NCI-H2171 treated with DMSO at 0.1 percent for 48 hours (cell line): ENCODE measurements at regions not wholly inside any gene's neighbourhood (a gene's known extent, or its start where the extent isn't known, plus 50 kb on each side); places are given as distances from the start of the nearest gene placed in this dataset.
"Not testable (repeated sequence)": the region's sequence is repeated elsewhere in the genome, so short reads cannot be mapped to it uniquely, and the experiment has no call there.

ENCODE experiments used
- DNase-seq: peaks from one replicate; lab custom pipeline; 2025; lab: John Stamatoyannopoulos, UW

GRCh38 chr21:35801391-35801790 lies 258.9 kb downstream of the SETD4 start:
- peak; percentile 3 for DNase-seq

- not testable (repeated sequence) for DNase-seq
Measured at GRCh38 chr21:35800796-35801385, 259.4 kb downstream of the SETD4 start.

- DNase-seq: peak; percentile 18
Measured at GRCh38 chr21:35796844-35797243, 263.5 kb downstream of the SETD4 start.

GRCh38 chr21:35794527-35794926 lies 265.8 kb downstream of the SETD4 start:
- not testable (repeated sequence) for DNase-seq

- DNase-seq: no peak
Measured at GRCh38 chr21:35792569-35793305, 267.6 kb downstream of the SETD4 start.

- DNase-seq: no peak
Measured at GRCh38 chr21:35791541-35792325, 268.6 kb downstream of the SETD4 start.

- DNase-seq: no peak
Measured at GRCh38 chr21:35783721-35784120, 276.6 kb downstream of the SETD4 start.

GRCh38 chr21:35782667-35783066 lies 277.7 kb downstream of the SETD4 start:
- no peak for DNase-seq

- DNase-seq: no peak
Measured at GRCh38 chr21:35780983-35781382, 279.3 kb downstream of the SETD4 start.

GRCh38 chr21:35779690-35780570 lies 280.4 kb downstream of the SETD4 start:
- no peak for DNase-seq

GRCh38 chr21:35779167-35779566 lies 281.2 kb downstream of the SETD4 start:
- no peak for DNase-seq

- DNase-seq: no peak
Measured at GRCh38 chr21:35777081-35777480, 283.2 kb downstream of the SETD4 start.

GRCh38 chr21:35775778-35776544 lies 284.4 kb downstream of the SETD4 start:
- DNase-seq: no peak

GRCh38 chr21:35770101-35770945 lies 290.0 kb downstream of the SETD4 start:
- no peak for DNase-seq

GRCh38 chr21:35768187-35768586 lies 292.1 kb downstream of the SETD4 start:
- no peak for DNase-seq

GRCh38 chr21:35764586-35764985 lies 295.7 kb downstream of the SETD4 start:
- DNase-seq: no peak

GRCh38 chr21:35764077-35764476 lies 296.2 kb downstream of the SETD4 start:
- no peak for DNase-seq

GRCh38 chr21:35754583-35754982 lies 305.7 kb downstream of the SETD4 start:
- no peak for DNase-seq

- no peak for DNase-seq
Measured at GRCh38 chr21:35753308-35753707, 307.0 kb downstream of the SETD4 start.

GRCh38 chr21:35751171-35751570 lies 309.2 kb downstream of the SETD4 start:
- DNase-seq: no peak
